GDM1 (cell line): ENCODE measurements at regions not wholly inside any gene's neighbourhood (a gene's known extent, or its start where the extent isn't known, plus 50 kb on each side); places are given as distances from the start of the nearest gene placed in this dataset.
"Not testable (repeated sequence)": the region's sequence is repeated elsewhere in the genome, so short reads cannot be mapped to it uniquely, and the experiment has no call there.

Experiments used
- DNase-seq: peaks from one replicate; lab custom pipeline; 2025; lab: John Stamatoyannopoulos, UW

DNA sequence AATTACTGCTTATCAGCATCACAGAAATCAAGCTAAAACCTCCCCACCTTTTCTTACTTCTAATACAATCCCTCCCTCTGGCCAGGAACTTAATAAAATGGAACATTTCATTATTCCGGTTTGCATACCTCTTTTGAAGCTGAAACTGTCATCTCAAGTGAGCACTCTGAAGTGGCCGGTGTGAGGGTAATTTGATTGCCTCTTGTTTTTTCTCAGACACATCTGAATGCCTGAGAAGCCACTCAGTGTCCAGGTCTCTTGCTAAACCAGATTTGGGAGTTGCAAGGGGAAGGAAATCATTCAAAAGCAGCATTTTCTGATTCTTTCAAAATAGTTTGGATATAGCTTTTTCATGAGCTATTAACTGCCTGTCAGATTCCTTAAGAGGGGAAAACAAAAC is 190.3 kb downstream of the C1D start:
- DNase-seq = no peak

DNA sequence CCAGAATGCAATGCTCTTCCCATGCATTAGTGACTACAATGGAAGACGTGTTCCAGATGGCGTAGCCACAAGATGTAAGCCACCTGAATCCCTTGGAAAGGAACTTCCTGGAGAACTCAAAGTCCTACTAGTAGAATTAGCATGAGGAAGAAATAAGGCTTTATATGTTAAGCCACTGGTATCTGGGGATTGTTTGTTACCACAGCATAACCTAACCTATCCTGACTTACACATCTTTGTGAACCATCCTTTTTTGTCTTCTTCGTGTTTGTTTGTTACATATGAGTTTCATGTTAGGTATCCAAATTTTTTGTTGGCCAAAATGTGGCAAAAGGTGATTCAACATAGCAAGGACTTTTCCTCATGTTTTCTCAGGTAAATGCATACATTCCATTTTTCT is 188.9 kb downstream of the C1D start:
- DNase-seq = no peak

DNA sequence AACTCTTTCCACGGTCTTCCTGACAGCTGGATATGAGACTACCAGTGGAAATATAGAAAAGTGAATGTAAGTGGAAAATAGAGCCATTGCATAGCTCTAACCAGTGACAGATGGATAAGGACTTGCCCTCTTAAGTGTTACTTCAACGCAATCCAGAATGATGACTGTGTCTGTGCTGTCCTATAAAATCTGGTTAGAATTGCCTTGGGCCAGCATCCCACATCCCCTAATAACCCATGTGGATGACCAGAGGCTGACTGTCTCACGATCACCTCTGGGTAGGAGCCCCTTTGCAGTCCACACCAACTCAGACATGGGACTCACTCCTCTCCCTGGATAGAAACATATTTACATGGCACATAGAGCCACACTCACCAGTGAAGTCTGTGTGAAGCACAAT is 186.6 kb downstream of the C1D start:
- DNase-seq = no peak

DNA sequence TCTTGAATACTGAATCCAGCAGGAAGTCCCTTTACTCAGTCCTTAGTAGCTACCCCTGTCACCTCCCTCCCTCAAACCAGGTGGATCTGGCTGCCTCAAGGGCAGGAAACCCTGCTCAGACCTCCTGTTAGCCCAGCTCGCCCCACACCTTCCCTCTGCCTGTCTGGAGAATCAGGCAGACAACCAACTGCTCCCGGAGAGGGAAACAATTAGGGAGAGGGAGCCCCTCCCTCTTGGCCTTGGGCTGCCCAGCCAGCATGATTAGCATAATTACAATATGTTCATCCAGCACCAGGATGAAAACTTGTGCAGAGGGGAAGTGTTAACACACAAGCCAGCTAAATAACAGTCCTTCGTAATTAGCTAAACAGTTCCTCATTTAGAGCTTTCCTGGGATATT is 185.5 kb downstream of the C1D start:
- DNase-seq = no peak

DNA sequence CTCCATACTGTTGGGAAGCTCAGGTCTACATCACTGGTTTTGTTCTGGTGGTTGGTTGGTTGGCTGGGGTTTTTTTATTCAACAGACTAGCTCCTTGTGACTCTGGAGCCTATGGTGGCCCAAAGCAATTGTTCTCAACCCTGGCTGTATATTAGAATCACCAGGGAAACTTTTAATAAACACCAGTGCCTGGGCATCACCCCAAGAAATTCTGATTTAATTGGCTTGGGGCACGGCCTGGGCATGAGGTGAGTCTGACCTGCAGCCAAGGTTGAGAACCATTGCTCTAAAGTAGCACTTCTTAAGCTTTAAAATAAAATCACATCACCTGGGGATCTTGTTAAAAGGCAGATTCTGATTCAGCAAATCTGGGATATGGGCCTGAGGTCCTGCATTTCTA is 184.1 kb downstream of the C1D start:
- DNase-seq = no peak

DNA sequence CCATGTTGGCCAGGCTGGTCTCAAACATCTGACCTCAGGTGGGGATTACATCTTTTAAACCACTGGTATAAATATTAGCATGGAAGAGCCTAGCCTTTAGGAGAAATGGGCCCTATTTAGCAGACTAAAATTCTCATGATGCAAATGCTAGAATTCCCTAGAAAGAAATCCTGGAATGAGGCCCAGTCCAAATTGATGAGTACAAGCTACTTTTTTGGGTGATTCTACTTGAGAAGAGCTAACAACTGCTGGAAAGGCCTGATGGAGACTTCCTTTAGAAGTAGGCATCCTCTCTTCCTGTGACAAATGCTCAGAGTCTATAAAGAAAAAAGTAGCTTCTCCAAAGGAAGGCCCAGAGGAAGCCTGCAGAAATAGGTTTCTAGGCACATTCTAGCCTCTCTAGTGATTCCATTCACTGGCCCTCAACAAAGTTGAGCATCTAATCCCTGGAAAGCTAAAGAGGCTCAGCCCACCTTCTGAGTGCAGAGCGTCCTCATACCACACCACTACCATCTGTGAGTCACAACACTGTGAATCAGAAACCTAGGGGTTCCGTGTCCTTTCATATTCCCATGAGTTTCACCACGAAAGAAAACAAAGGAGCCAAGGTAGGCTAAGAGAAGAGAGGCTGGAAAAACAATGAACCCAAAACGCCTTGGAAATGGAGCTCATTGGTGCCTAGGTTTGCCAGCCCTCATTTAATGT is 183.1 kb downstream of the C1D start:
- DNase-seq = no peak

DNA sequence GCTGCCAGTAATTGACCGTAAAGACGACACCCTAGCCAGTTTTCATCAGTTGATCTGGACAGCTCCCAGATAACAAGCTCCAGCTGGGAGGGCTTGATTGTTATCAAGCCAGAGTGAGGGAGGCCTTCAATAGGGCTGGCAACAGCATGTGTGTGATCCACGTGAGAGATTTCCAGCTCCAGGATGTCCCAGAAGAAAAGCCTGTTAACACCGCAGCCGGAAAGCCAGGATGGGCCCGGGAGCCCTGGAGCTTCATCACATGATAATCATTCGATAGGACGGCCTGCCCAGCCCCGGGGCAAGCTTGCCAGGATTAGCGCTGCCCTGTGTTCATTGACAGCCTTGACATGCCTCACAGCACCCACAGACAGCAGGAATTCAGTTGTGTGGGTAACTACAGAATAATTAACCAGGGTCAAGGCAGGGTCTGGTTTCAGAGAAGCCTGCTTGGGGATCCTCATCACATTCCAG is 182.5 kb downstream of the C1D start:
- DNase-seq = no peak

DNA sequence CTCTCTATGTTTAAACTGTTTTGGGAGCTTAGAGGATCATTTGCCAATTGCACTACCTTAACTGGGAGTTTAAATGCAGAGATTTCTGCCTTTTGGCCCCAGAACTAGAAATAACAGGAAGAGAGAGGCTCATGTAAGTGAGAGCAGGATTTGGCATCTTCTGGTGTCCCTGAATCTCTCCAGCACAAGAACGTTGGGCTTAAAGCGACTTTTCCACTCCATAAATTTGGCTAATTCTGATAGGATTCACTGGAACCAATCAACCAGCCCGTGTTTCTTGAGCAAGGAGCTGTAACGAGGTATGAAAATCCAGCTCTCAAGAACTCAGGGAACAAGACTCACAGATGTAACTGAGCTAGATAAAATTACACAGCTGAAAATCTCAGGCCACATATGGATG is 181.0 kb downstream of the C1D start:
- DNase-seq = no peak

DNA sequence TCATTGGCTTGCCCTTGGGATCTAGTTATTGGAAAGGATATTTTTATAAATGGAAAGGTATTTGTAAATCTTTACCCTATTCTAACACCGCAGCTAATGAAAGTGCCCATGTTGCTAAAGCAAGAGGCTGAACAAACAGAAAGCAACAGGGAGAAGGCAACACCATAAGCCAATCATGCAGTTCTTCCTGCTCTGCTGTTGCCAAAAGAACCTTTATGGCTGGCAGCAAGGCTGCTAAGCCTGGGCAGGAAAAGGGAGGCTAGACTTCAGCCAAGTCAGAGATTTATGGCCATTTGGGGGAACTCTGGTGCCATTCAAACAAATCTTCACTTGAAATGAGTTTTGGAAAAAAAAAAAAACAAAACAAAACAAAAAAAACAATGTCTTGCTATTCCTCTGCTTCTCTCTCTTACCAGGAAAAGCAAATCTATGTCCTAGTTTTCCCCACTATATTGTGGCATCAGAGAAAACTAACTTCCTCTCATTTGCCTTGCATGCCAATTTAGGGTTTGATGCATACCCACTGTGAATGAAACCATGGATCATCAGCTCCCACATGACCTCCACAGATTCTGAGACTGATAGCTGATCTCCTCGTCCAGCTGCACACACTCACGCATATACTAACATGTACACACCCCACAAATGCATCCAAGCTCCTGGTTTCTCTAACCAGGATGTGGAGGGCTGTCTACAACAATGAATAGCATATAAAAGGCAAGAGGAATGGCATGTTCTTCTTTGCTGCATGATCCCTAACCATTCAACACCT is 179.3 kb downstream of the C1D start:
- no peak for DNase-seq

DNA sequence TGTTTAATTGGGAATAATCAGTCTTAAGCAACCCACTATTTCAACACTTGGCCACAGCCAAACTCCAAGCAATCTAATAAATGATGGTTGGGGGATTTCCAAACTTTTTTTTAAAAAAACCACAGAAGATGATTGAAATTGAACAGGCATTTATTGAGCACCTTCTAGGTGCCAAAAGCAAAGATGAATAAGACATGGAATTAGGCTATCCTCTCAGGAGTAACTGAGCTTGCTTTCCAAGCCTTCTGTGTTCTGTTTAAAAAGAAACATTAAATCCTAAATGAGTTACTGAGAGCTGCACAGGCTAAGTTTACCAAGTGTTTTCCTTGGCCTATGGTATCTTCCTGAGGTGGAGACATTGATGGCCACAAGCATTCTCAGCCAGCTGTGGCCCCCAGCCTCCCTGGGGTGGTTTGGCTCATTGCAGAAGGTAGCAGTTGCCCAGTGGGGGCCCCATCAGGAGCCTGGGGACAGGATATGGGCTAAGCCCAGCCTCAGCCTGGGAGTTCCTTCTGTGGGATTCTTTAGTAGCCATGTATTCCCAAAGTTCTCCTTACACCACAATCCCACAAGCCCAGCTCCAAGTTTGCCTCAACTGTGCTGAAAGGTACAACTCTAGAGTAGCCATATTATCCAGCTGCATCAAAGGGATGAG is 174.3 kb downstream of the C1D start:
- no peak for DNase-seq

DNA sequence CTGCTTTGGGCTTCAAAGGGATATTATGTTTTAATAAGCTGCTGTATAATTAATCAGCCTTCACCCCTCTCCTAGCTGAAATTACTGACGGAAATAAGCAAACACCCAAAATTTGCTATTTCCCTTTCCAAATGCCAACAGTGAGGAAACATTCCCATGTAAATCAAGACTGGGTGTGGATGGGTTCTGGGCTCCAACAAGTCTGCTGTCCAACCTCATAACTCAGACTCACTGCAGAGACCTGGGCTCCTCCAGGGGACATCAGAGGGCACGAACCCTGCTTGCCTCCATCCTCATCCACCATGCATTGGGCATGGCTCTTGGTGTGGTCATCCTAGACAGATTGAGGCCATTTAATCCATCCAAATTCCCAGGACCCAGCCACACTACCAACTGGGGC is 173.7 kb downstream of the C1D start:
- DNase-seq = no peak

DNA sequence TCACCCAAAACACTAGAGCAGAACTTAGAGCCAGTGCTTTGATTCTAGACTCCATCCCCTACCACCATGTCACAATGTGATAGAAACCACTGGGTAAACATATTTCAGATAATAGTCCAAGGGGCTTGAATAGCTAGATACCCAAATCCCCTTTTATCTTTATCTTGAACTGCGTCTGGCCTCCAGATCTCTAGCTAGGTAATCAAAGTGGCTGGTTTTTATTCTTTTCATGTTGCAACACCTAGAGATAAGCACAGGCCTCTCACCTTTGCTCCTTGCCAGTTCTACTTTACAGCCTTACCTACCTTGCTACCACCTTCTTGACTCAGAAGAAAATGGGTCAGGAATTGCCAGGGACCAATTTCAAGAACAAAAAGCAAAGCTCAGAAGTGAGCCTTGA is 171.2 kb downstream of the C1D start:
- DNase-seq = no peak

DNA sequence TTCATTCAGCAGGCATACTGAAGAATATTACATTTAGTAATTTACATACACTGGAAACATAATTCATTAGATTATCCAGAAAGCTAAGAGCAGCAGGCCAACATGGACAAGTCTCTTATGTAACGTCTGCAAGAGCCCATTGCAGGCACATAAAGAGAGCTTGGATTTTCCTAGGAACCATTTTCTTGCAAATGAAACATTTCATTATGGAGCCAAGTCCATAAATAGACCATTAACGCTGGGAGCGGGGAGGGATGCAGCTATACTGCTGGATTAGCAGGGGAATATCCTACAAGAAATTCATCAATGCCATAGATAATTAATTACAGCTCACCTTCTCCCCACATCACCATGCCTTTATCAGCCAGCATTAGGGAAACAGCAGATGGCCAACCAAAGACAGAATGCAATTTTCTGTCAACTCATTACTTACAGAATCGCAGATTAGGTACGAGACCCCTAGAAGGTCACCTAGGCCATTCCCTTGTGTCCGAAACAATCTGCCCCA is 170.4 kb downstream of the C1D start:
- no peak for DNase-seq

DNA sequence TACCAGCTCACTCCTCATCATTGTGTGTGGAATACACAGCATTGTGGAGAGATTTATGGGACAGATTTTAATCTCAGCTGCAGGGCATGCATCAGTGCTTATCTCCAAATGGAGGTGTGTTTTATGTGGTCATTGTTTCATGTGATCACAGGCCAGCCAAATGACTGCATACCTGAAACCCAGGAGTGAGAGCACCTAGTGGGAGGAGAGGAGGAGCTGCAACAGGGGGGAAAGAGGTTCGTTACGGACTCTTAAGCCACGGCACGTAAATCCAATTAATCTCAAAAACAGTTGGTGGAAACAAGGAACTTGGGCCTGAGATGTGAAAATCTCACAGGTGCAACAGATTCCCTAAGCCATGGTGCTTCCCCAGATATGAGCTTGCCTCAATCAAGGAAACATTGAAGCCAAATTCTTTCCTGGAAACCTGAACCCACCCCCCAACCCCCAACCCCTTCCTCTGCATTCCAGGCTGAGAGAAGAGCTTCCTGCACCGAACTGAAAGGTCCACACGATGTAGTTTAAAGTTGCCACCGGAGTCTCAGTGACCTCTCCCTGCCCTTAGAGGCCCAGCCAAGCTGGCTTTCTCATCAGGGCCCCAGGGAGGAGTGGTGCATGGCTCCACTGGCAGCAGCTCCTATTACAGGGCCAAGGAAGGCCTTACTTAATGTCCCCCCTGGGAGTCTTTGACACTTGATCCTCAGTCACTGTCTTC is 167.4 kb downstream of the C1D start:
- no peak for DNase-seq

DNA sequence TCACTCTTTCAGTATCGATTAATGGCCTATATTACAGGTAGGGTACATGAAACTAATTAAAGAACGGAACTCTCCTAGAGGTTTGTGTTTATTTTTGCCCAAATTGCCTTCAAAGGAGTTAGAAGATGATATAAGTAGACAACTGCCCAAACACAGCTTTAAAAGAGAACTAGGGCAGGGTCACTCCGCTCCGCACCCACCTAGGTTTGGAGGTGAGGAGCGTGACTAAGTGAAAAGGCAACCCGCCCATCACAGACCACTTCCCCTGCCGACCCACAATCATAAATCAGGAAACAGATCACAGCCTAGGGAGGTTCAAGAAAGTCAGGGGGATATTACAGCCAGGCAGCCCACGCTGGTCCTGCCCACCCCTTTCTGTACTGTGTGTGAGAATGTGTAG is 166.7 kb downstream of the C1D start:
- no peak for DNase-seq

DNA sequence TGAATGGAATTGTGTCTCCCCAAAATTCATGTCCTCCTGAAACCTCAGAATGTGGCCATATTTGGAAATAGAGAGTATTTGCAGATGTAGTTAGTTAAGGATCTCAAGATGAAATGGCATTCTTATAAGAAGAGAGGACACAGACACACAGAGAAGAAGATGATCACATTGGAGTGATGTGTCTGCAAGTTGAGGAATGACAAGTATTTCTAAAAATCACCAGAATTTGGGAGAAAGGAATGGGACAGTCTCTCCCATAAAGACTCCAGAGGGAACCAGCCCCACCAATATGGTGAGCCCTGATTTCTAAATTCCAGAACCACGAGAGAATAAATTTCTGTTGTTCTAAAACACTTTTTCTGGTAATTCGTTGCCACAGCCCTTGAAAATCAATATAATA is 166.3 kb downstream of the C1D start:
- DNase-seq = no peak

DNA sequence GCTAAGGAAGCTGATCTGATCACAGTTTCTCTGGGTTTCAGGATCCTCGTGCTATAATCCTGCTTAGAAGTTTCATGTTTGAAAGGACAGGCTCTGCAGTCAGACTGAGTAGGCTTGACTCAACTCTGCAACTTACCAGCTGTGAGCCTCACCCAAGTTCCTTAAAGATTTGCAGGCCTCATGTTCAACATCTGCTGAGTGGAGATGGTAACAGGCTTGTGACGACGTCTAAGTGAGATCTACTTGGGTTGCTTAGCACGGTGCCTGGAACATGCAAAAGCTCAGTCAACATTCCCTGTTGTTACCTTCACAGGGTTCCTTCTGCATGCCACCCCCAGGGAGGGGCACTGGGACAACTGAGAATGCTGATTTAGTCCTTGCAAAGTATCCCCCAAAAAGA is 164.2 kb downstream of the C1D start:
- DNase-seq = no peak

DNA sequence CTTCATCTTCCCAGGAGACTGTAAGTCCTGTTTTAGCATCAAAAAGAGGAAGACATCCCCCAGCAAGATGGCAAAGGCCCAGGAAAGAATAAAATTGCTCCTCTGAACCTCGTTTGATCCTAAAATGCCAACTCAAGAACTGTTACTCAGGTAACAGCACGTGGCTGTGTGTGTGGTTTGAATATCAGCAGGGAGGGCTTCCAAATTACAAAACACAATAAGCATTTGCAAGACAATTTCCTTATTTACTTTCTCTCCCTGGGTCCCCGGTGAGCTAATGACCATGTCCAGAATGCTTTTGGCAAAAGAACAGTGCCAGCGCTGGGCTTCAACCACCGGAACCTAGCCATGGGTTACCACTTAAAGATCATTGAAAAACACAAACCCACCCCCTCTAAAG is 163.6 kb downstream of the C1D start:
- no peak for DNase-seq

DNA sequence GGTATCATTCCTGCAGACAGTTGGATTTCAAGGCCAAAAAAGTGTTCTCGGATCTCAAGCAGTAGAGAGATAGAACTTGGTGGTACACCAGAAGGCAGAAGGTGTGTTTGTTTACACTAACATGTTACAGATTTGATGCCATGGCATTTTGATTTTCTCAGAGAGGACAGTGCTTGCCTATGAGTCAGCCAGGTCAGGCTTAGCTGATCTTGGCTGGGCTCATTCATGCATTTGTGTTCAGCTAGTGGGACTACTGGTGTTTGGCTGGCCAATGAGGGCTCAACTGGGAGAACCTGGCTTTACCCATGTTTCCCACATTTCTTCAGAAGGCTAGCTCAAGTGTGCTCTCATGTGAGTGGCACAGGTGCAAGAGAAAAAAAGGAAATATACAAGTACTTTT is 162.0 kb downstream of the C1D start:
- DNase-seq = no peak

DNA sequence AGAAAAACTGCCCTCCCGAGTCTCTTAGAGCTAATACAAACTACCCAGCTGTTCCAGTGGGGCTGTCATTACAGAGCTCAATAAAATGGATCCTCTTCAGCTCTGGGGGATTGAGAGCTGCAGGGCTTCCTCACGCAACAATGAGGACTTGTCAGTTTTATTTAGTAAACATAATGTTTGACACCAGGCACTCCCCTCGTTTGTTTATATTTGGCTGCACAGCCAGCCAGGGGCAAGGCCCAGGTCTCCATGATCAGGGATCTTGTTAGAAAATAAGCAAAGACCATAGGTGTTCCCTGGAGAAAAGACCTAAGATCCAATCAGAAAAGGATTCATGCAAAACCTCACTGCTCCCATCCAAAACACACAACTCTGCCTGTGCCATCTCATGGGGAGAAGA is 158.2 kb downstream of the C1D start:
- DNase-seq = no peak

DNA sequence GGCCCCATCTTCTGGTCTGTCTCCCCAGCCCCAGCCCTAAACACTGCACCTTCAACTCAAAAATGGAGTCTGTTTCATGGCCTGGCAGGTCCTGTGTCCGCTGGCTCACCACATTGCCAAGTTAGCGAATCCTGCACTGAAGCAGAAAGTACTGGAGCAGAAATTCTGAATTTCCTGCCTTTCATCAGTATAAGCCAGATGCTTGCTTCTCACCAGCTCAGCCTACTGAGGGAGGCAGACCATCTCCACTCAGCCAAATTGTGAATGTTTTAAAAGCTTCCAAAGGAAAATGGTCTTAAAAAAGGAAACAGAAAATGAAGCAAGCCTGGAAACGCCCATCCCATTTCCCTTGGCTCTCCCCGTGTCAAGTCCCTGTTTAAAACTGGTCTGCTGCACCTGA is 157.8 kb downstream of the C1D start:
- DNase-seq = no peak

DNA sequence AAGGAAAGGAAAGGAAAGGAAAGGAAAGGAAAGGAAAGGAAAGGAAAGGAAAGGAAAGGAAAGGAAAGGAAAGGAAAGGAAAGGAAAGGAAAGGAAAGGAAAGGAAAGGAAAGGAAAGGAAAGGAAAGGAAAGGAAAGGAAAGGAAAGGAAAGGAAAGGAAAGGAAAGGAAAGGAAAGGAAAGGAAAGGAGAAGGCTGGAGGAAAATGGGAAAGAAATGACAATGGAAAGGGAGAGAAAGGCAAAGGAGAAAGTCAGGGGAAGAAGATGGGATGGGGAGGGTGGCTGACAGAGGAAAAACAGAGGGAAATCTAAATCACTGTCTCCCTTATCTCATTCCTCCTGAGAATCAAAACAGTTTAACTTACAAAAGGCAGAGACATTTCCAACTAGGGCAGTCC is 156.3 kb downstream of the C1D start:
- not testable (repeated sequence) for DNase-seq
